BJ (cell line): ENCODE measurements at regions not wholly inside any gene's neighbourhood (a gene's known extent, or its start where the extent isn't known, plus 50 kb on each side); places are given as distances from the start of the nearest gene placed in this dataset.

Experiments
- CTCF ChIA-PET: fragments of 350-600 bp; formaldehyde crosslinking; extraction: SDS; loops from one replicate; lab custom pipeline; 2021; ENCODE audit warnings: antibody characterized with exemption, inconsistent platforms; lab: Yijun Ruan, JAX
- POLR2A ChIA-PET: fragments of 300-600 bp; sonication (Branson Sonifier 250); formaldehyde crosslinking; extraction: SDS; loops from one replicate; lab custom pipeline; 2021; ENCODE audit warnings: antibody characterized with exemption; lab: Charles Lee
- DNase-seq: peaks from one replicate; pipeline ENCODE4 v3.0.0-alpha.2; 2011; ENCODE audit warnings: low read depth
- H3K27me3 ChIP-seq: 2 replicates; pipeline ENCODE4 v1.6.0; 2011; ENCODE audit warnings: low read length; ENCODE audit not compliant: control insufficient read depth, insufficient read depth
- H3K36me3 ChIP-seq: 2 replicates; pipeline ENCODE4 v1.5.1; 2011; ENCODE audit warnings: low read length; ENCODE audit not compliant: control insufficient read depth, insufficient read depth
- H3K4me3 ChIP-seq: 2 replicates; pipeline ENCODE4 v1.5.1; 2011; ENCODE audit warnings: low read depth, mild to moderate bottlenecking, control low read depth, low read length
- TF ChIP-seq, protein P1 (sequence below): IDR thresholded peaks from 2 replicates; pipeline ENCODE4 v1.5.1; 2011; ENCODE audit warnings: low read depth, mild to moderate bottlenecking, control low read depth, inconsistent platforms, low read length, moderate library complexity; ENCODE audit not compliant: insufficient read depth

DNA sequence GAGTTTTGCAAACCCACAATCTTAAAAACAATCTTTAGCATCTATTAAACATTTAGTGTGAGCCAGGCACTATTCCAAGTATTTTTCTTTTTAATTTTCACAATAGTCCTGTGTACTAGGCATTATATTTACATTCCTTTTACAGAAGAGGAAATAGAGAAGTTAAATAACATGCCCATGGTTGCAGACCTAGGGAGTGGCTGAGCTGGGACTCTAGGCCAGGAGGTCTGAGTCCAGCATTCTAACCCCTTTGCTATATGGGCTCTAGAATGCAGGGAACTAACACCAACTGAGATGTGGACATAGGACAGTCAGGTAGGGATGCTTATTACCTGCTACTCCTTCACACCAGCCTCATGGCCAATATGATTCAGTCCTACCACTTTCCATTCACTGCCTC is 243.8 kb downstream of the XPNPEP1 start:
- ChIA-PET POLR2A (no interaction called here), CTCF (no interaction called here)
- Histone ChIP-seq H3K36me3 (no peaks in the 10 kb centered on the region), H3K4me3 (no peak overlapping the region), H3K27me3 (no peaks in the 10 kb centered on the region)
- TF ChIP-seq, protein P1, sequence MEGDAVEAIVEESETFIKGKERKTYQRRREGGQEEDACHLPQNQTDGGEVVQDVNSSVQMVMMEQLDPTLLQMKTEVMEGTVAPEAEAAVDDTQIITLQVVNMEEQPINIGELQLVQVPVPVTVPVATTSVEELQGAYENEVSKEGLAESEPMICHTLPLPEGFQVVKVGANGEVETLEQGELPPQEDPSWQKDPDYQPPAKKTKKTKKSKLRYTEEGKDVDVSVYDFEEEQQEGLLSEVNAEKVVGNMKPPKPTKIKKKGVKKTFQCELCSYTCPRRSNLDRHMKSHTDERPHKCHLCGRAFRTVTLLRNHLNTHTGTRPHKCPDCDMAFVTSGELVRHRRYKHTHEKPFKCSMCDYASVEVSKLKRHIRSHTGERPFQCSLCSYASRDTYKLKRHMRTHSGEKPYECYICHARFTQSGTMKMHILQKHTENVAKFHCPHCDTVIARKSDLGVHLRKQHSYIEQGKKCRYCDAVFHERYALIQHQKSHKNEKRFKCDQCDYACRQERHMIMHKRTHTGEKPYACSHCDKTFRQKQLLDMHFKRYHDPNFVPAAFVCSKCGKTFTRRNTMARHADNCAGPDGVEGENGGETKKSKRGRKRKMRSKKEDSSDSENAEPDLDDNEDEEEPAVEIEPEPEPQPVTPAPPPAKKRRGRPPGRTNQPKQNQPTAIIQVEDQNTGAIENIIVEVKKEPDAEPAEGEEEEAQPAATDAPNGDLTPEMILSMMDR: no peak
- no peak for DNase-seq

DNA sequence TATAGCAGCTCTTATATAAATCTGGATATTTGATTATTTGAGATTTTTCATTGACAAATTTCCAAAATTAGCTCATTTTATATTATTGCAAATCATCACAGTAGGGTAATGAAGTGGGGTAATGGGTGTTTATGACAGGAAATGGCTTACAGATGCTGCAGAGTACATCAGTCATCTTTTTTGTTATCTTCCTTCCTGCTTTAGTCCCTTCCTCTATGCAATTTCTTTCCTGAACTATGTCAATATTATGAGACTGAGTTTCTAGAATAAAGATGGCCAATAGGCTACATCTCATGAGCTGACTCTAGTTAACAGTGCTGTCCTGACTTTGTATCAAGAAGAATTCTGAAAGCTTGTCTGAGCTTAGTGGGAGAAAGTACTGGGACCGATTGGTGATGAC is 244.5 kb downstream of the XPNPEP1 start:
- no peaks in the 10 kb centered on the region for H3K36me3 ChIP-seq
- no peaks in the 10 kb centered on the region for H3K27me3 ChIP-seq
- ChIA-PET POLR2A (no interaction called here), CTCF (interaction anchor here (0.6 kb wide), 1 partner anchor 95 kb away, joined by 3 read pairs; no protein-coding TSS in a partner anchor)
- H3K4me3 ChIP-seq: no peak overlapping the region
- no peak for DNase-seq
- TF ChIP-seq, protein P1: no peak

- Histone ChIP-seq H3K4me3 (no peak overlapping the region), H3K36me3 (no peaks in the 10 kb centered on the region), H3K27me3 (no peaks in the 10 kb centered on the region)
- no peak for DNase-seq
- CTCF ChIA-PET: no interaction called here
- TF ChIP-seq, protein P1: no peak
- POLR2A ChIA-PET: no interaction called here
These were observed 246.6 kb downstream of the XPNPEP1 start for GRCh38 chr10:109676703-109677102.

DNA sequence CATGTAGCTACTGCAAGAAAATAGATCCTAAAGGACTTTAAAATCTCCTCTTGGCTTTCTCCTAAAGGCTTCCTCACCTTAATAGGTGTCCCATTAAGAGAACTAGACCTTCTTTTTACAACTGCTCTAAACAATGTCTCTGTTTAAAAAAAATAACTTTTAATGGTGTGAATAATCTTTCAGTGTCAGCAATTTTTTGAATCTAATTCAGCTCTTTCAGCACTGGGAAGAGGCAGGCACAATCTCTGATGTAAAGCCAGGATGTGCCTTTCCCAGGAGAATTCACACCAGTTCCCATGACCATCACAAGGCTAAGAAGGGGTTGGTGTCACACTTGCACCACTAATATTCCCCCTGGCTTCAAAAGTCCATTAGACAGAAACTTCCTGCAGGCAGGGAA is 254.6 kb downstream of the XPNPEP1 start:
- no peak for DNase-seq
- Histone ChIP-seq H3K36me3 (no peaks in the 10 kb centered on the region), H3K27me3 (no peaks in the 10 kb centered on the region), H3K4me3 (no peak overlapping the region)
- TF ChIP-seq, protein P1: no peak
- ChIA-PET CTCF (no interaction called here), POLR2A (no interaction called here)

DNA sequence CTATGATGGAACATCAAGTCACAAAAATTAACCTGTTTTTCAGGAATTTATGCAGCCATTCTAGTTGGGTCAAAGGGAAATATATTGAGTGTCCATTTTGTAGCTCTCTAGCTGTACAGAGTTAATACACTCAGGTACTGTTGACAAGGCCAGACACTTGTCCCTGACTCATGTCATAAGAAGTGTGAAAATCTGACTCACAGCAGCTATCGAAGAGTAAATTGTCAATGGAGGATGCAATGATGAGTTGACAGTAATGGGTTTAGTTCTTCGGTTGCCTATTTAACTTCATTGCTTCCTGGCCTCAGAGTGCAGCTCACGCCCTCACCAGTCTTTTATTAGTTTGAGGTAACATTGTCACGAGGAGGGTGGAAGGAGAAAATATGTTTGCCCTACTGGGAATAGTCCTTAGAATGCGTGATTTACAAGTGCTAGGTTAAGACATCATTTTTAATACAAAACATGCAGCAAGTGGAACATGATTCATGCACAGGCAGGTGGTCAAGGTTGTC is 255.1 kb downstream of the XPNPEP1 start:
- ChIA-PET CTCF (no interaction called here), POLR2A (no interaction called here)
- TF ChIP-seq, protein P1: no peak
- DNase-seq: no peak
- Histone ChIP-seq H3K4me3 (no peak overlapping the region), H3K36me3 (no peaks in the 10 kb centered on the region), H3K27me3 (no peaks in the 10 kb centered on the region)
